Occipital lobe (tissue), 1 donor: ENCODE measurements at regions not wholly inside any gene's neighbourhood (a gene's known extent, or its start where the extent isn't known, plus 50 kb on each side); places are given as distances from the start of the nearest gene placed in this dataset.

Experiments
- DNase-seq: peaks from one replicate; lab custom pipeline; 2025; lab: John Stamatoyannopoulos, UW

DNA sequence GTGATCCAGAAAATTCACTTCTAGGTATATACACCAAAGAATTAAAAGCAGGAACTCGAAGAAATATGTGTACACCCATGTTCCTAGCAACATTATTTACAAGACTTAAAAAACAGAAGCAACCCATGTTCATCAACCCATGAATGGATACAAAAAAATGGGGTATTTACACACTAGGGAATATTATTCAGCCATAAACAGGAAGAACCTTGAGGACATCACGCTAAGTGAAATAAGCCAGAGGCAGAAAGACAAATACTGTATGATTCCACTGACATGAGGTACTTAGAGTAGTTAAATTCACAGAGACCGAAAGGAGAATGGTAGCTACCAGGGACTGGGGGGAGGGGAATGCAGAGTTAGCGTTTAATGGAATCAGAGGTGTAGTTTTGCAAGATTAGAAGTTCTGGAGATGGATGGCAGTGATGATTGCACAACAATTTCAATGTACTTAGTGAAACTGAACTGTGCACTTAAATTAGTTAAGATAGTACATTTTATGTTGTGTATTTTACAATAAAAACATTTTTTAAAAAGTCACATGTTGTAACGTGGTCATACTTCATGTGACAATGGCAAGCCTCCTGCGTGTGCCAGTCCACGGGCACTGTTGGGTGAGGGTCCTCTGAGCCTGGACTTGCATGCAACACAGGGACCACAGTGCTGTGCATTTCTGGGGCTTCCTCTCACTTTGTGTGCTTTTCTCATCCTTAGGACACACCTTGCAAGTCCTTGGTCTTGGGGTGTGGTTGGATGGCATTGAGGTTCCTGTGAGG, 206.1 kb upstream of the HDAC4 start:
- no peak for DNase-seq

DNA sequence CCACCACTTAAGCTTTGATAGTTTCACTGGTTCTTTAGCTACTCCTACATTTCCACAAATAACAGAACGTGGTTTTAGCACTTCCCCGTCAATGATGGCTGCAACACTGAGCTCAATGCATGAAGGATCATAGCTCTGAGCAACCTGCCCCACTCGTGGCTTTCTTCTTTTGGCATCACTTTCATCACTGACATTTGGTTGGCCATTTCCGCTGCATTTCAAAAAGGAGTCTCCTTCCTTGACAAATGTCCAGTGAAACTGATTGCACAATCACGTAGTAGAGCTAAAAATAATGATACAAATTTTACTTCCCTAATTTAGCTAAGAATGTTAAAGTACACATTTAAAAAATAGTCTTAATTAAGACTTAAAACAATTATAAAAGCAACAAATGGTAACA, 205.2 kb upstream of the HDAC4 start:
- no peak for DNase-seq

DNA sequence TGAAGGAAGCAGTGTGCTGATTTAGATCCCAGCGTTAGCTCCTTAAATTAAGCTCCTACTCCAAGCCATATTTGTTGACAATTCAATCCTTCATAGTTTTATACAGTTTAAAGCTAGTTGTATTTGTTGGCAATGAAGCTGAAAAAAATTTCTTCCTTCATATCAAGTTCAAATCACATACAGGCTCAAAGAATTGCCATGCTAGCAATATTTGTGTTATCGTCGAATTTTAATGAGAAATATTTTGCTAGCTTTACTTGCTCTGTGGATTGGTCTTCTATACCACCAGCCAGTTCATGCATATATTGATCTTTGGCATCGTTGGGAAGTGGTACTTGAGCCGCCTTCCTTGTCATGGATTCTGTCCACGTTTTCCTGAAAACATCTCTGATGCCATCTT, 204.6 kb upstream of the HDAC4 start:
- no peak for DNase-seq

DNA sequence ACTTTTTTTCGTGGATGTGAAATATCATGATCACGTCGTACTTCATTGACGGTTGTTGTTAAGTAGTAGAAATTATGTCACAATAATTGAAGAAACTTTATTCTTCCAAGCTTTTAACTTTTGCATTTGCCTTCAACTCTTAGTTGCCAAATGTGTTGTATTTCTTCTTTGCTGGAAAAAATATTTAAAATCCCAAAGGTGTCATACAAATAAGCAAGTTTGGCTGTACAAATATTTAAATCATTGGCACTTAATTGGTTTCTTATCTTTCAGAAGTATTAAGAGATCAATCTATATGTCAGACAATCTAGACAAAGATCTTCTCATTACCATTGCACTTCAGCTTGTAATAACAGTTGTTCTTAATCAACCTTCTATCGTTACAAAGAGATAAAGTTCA, 204.0 kb upstream of the HDAC4 start:
- no peak for DNase-seq

DNA sequence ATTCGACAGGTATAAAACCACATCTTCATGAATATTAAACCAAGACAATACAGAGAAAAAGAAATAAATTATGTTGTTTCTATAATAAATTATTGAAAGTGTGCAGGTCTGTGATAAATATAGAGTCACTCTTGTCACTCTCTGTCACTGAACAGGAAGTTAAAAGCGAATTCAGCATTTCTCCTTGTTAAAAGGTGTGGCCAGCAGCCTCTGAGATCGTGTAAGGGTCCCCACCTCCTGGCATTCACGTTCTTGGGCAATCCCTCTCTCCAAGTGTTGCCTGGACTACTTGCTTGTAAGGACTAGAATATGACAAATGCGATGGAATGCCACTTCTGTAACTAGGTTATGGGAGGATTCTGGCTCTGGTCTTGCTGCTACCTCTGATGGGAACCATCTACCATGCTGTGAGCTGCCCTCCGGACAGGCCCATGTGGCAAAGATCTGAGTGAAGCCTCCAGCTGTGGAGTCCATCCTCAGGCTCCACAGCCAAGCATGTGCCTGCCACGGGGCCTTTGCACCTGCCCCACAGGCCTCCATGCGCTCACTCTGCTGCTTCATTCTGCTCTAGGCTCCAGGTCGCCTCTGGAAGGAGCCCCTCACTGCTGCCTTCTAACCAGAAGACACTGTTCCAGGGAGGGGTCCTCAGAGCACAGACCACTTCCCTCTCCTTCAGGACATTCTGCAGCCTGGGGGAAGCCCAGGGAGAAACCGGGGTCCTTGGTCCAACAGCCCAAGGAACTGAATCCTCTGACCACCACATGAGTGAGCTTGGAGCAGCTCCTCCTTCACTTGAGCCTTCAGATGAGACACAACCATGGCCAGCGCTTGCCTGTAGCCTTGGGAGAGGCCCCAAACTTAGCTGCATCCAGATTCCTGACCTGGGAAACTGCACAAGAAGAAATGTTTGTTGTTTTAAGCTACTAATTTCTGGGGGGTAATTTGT, 202.9 kb upstream of the HDAC4 start:
- DNase-seq = no peak

DNA sequence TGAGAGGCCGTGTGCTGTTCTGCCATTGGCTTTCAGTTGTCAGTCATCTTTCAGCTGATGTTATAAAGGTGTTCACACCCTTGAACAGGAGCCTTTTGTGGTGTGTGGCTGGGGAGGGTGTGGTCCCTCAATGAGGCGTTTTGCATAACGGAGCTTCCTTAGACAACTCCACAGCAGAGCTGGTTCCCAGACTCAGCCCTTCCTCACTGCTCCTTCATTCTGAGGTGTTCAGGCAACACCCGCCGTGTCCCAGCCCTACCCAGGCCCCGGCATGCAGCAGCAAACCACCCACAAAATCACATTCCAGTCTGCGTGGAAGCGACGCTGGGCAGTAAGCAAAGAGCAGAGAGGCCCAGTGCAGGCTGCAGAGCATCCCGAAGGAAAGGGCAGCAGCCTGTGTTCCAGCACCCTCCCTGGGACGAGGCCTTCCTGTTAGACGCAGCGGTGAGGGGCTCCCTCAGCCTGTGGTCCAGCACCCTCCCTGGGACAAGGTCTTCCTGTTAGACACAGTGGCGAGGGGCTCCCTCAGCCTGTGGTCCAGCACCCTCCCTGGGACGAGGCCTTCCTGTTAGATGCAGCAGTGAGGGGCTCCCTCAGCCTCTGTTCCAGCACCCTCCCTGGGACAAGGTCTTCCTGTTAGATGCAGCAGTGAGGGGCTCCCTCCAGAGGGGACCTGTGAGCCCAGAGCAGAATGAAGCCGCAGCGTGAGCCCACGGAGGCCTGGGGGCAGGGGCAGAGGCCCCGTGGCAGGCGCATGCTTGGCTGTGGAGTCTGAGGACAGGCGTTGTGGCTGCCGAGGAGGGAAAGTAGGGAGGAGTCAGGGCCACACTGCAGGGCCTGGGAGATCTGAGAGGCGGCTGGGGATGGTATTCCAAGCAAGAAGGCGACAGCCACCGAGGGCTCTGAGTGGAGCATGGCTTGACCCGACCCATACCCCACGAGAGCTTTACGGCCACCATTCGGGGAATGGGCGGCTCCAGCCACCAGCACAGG, 201.8 kb upstream of the HDAC4 start:
- DNase-seq = no peak

DNA sequence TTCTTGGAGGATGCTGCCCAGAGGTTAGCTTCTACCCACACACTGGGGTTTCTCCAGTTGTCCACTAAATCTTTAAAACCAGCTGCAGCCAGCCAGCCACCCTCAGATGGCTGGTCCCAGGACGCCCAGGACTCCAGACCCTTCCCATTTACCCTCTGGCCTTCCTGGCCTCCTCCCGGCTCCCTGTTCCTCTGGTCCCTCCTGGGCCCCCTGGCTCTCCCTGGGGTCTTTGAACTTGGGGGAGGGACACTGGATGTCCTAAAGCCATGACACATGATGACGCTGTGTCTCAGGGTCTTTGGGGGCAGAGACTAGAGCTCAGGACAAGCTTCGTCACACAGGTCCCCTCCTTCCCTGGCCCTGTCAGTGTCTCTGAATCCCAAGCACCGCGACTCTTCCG, 201.1 kb upstream of the HDAC4 start:
- DNase-seq = no peak

DNA sequence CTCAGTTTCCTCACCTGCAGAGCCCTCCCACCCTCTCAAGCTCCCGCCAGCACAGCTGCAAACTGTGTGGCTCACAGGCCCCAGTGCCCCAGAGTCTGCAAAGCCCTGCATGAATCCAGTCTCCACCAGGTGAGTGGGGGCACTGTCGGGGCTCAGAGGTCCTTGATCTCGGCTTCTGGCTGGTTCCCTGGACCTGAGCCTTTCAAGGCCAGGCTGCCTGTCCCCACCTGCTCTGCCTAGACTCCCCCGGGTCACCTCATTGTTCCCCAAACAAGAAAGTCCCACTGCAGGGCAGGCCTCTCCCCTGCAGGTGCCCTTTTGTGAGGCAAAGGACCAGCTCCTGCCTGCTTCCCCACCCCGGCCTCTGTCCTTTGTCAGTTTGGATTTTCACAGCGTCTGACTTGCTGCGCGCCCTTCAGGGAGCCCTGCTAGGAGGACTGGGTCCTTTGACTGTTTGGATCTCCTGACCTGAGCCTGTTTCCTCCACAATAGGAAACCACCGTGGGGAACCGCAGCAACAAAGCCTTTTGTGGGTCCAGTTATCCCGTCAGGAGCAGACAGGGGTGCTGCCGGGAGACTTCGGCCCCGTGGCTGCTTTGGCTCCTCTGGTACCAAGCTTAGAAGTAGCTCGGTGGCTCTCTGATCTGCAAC, 200.5 kb upstream of the HDAC4 start:
- no peak for DNase-seq

DNA sequence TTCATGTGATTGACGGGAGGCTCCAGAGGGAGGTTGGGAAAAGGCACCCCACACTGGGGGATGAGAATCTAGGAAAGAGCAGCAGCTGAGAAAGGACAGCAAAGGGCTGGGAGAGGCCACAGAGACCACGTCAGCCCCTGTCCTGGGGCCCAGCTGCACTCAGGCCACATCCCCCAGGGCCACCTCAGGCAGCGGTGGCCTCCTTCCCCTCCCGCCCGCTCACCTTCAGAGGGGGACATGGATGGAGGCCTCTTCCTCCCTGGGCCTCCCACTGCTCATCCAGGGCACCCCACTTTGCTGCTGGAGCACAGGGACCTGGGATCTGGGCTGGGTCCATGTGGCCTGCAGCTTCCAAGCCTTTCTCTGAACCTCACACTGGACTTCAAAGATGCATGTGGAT, 199.8 kb upstream of the HDAC4 start:
- DNase-seq = no peak

DNA sequence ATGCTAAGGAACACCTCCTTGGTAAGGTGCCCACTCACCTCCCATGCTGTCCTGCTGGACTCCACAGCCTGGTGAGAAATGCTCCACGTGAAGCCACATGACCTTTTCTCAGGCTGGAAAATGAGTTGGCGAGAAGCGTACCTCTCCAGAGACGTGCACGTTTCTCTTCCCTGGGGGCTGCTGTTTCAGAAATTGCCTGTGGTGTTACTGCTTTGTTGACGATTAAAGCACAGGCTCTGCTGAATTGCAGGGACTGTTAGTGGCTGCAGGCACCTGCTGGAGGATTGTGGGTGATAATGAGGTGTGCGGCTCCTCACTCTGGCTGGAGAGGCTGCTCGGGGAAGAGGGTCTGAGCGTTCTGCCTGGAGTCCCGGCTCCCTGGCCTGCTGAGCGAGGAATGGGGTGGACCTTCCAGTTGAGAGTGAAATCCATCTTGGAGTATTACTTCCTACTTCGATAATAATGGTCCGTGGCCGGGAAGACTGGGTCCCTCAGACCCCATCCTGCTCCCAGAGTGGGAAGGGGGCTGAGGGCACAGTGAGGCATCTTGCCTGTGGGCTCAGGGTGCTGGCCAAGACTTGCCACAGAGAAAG, 199.3 kb upstream of the HDAC4 start:
- no peak for DNase-seq

DNA sequence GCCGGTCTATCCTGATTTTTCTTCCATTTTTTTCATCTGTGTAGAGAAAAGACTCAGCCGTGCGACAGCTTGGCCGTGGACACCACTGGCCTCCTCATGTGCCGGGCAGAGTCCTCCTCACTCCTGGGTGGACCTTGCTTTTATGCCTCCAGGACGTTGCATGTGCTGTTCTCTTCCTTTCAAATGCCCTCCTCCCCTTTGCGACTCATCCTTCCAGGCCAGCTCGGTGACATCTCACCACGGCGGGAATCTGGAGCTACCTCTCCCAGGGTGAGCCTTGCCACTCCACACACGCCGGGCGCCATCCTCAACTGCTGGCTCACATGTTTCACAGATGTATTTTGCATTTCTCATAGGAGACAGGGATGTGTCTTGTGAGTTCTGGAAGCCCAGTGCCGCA, 198.5 kb upstream of the HDAC4 start:
- DNase-seq = no peak

DNA sequence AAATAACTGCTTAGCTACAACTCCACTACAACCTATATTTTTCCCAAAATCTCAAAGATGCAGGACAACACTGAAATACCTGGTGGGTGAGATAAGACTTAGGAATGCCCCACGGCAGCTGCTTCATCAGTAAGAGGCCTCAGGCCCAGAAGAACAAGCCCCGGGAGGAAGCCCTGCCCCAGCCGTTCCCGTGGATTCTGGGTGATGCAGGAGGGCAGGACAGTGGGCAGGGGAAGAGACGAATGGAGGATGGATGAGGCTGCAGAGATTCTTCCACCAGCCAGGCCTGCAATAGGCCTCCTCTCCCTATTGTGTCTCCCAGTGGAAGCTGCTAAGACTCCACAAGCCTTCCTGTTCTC, 197.9 kb upstream of the HDAC4 start:
- no peak for DNase-seq

DNA sequence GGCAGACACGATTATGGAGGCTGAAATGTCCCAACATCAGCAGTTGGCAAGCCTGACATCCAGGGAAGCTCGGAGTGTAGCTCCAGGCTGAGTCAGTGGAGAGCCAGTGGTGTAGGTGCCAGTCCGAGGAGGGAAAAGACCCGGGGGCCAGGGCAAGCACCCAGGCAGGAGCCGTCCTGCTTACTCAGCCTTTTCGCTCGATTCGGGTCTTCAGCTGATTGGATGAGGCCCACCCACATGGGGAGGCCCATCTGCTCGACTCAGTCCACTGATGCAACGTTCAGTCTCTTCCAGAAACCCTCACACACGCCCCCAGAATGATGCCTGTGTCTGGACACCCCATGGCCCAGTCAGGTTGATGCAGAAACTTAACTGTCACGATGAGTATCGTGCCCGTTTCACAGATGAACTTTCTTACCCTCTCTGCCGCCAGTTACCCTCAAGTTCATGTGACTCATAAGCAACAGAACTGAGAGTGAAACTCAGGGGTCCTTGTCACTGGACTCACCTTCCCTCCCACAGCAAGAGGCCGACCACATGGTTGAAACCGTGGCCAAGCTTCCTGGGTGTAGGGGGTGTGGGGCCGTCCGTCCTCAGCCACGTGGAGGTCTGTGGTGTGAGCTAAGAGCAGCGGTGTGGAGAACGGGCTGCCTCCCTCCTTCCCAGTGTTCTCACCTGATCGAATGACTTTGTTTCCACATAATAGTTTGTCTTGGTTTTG, 197.4 kb upstream of the HDAC4 start:
- no peak for DNase-seq

DNA sequence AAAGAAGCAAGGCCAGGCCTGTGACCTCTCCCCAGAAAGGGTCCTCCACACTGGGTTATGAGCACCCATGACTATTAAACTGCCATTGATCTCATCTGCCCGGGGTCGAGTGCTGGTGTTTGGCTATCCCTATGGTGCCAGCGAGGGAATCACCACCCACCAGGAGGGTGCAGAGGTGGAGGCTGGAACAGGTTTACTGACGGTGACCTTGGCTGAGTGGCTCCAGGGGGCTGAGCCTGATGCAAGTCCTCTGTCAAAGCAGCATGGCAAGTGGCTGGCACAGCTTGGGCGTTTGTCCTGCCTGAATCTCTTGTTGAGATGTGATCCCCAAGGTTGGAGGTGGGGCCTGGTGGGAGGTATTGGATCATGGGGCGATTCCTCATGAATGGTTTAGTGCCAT, 196.4 kb upstream of the HDAC4 start:
- no peak for DNase-seq

DNA sequence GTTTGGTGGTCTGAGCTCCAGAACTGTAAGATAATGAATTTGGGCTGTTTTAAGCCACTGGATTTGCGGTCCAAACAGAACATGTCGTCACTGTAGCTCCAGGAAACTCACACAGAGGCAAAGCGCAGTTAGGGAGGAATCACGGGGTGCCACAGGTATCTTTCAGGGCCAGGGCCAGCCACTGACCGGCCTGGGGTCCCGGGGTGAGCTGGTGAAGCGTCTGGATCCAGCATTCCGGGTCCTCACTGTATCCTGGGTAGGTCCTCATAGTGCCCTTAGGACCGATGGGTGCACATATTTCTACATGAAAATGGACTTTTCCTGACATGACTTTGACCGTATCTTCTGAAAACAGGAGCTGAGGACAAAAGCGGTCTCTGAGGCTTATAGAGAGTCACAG, 196.0 kb upstream of the HDAC4 start:
- DNase-seq = no peak

DNA sequence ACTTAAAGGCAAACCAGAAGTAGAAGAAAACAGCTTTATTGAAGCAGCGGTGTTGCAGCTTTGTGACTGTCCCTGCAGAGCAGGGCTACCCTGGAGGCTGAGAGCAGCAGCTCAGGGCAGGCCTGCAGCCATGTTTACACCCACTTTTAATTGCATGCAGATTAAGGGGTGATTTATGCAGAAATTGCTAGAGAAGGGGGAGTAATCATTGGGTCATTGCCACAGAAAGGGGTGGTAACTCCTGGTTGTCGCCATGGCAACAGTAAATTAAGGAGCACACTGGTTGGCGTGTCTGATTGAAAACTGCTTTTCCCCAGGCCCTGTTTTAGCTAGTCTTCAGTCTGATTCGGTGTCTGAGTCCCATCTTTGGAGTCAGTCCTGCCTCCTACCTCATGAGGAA, 195.4 kb upstream of the HDAC4 start:
- no peak for DNase-seq

DNA sequence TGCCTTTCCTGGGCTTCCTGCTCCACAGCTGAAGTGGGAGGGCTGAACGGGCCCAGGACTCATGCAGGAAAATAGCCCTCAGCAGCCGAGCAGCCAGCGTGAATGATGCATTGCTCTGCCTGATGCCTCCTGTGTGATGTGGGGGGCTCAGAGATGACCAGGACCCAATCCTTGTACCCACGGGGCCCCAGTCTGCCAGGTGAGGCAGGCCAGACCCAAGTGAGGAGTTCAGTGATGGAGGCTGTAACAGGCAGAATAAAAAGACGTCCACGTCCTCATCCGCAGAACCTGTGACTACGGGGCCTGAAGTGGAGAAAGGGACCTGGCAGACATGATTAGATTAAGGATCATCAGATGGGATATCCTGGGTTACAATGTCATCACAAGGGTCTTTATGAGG, 194.9 kb upstream of the HDAC4 start:
- no peak for DNase-seq

DNA sequence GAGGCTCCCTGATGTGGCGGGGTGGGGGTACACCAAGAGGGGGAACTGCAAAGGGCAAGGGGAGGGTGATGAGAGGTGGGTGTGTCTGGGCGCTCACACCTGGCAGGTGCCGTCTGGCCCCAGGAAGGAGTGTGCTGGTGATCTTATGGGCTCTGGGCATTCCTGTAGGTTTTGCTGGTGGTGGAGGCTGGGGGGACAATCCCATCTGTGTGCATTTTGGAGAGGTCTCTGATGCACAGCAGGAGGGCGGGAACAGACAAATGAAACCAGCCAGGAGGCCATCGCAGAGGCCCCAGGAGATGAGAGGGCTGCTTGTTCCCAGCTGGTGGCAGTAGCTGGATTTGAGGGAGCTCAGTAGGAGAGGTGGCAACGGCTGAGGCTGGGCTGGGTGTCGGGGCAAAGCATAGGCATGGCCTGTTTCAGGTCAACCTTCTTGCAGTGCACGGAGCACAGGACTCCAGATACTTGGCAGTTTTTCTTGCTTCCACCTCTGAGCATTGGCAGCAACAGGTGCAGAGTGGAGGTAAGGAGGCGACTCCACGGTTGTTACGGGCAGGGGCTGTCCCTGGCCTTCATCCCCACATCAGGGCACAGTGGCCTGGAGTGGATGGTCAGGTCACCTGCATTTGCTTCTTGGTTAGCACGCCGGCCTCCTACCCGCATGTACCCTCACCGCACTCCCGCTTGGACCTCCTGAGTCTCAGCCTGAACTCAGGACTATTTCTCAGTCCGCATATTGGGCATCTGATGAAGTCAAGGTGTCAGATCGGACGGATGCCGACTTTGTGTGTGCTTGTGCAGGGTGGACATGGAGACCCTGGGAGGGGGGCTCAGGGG, 194.2 kb upstream of the HDAC4 start:
- DNase-seq = no peak
